ENCODE measurements at regions not wholly inside any gene's neighbourhood (a gene's known extent, or its start where the extent isn't known, plus 50 kb on each side); places are given as distances from the start of the nearest gene placed in this dataset.
"Not testable (repeated sequence)": the region's sequence is repeated elsewhere in the genome, so short reads cannot be mapped to it uniquely, and the experiment has no call there.

GRCh38 chr2:11074246-11074820 lies 80.9 kb upstream of the SLC66A3 start:
- CTCF ChIA-PET = no interaction called here
- POLR2A ChIA-PET = no interaction called here
- no peak for DNase-seq (ENCODE audit: extremely low spot score)
- no peak for TF ChIP-seq CTCF (IDR thresholded peaks at IDR 0.05; ENCODE audit: control extremely low read depth, extremely low read depth, low read depth, missing control alignments)

GRCh38 chr2:11075221-11075620 lies 80.0 kb upstream of the SLC66A3 start:
- ChIA-PET POLR2A (no interaction called here), CTCF (no interaction called here)
- DNase-seq (ENCODE audit: extremely low spot score) = no peak
- TF ChIP-seq CTCF (IDR thresholded peaks at IDR 0.05; ENCODE audit: control extremely low read depth, extremely low read depth, low read depth, missing control alignments) = no peak

GRCh38 chr2:11077411-11077810 lies 77.9 kb upstream of the SLC66A3 start:
- DNase-seq (ENCODE audit: extremely low spot score) = no peak
- no peak for TF ChIP-seq CTCF (IDR thresholded peaks at IDR 0.05; ENCODE audit: control extremely low read depth, extremely low read depth, low read depth, missing control alignments)
- CTCF ChIA-PET = no interaction called here
- POLR2A ChIA-PET = no interaction called here

- POLR2A ChIA-PET = no interaction called here
- CTCF ChIA-PET = no interaction called here
- no peak for TF ChIP-seq CTCF (IDR thresholded peaks at IDR 0.05; ENCODE audit: control extremely low read depth, extremely low read depth, low read depth, missing control alignments)
- DNase-seq (ENCODE audit: extremely low spot score) = no peak
These were observed 76.0 kb upstream of the SLC66A3 start for GRCh38 chr2:11079136-11079824.

GRCh38 chr2:11080253-11081115 lies 74.8 kb upstream of the SLC66A3 start:
- no peak for TF ChIP-seq CTCF (IDR thresholded peaks at IDR 0.05; ENCODE audit: control extremely low read depth, extremely low read depth, low read depth, missing control alignments)
- ChIA-PET POLR2A (interaction anchor here (0.5 kb wide), 1 partner anchor 302 kb away, joined by 3 read pairs; no protein-coding TSS in a partner anchor), CTCF (no interaction called here)
- no peak for DNase-seq (ENCODE audit: extremely low spot score)

- CTCF ChIA-PET = no interaction called here
- no peak for DNase-seq (ENCODE audit: extremely low spot score)
- POLR2A ChIA-PET = no interaction called here
- TF ChIP-seq CTCF (IDR thresholded peaks at IDR 0.05; ENCODE audit: control extremely low read depth, extremely low read depth, low read depth, missing control alignments) = no peak
These were observed 72.4 kb upstream of the SLC66A3 start for GRCh38 chr2:11082880-11083279.

- CTCF ChIA-PET = interaction anchor here (2.1 kb wide), 1 partner anchor 19 kb away, joined by 5 read pairs; no protein-coding TSS in a partner anchor
- POLR2A ChIA-PET; DNase-seq (ENCODE audit: extremely low spot score): not testable (repeated sequence)
These were observed 66.4 kb upstream of the SLC66A3 start for GRCh38 chr2:11088821-11089220.

All from GM10248 (cell line).